ENCODE measurements at regions not wholly inside any gene's neighbourhood (a gene's known extent, or its start where the extent isn't known, plus 50 kb on each side); places are given as distances from the start of the nearest gene placed in this dataset.
A peak's percentile ranks its signal among the peaks of the same experiment; 100 is the strongest.

- Histone ChIP-seq H3K27me3 (ENCODE audit: insufficient read depth, low read length) (no peaks in the 10 kb centered on the region), H3K4me1 (ENCODE audit: insufficient read depth, low read length) (no peaks in the 10 kb centered on the region), H4K20me1 (ENCODE audit: insufficient read depth, low read length) (no peaks in the 10 kb centered on the region), H3K36me3 (ENCODE audit: insufficient read depth, low read length) (no peaks in the 10 kb centered on the region), H2AFZ (ENCODE audit: low read depth, low read length) (no peak overlapping the region), H3K9ac (ENCODE audit: low read length) (no peak overlapping the region), H3K9me3 (ENCODE audit: insufficient read depth, low read depth, low read length) (no peaks in the 10 kb centered on the region), H3K79me2 (ENCODE audit: insufficient read depth, low read length) (no peaks in the 10 kb centered on the region), H3K27ac (ENCODE audit: low read depth, low read length) (no peak overlapping the region), H3K4me2 (ENCODE audit: low read length) (no peak overlapping the region), H3K4me3 (ENCODE audit: insufficient read depth, low read depth, low read length) (no peak overlapping the region)
- DNase-seq (ENCODE audit: low read depth) (no peak), FAIRE-seq (no peak)
- no peaks in the 10 kb centered on the region for H3K9me3 Mint-ChIP-seq (ENCODE audit: unreplicated experiment)
- H3K4me1 Mint-ChIP-seq (ENCODE audit: low read depth, unreplicated experiment): no peaks in the 10 kb centered on the region
- no peak overlapping the region for H3K4me3 Mint-ChIP-seq (ENCODE audit: unreplicated experiment)
- no peaks in the 10 kb centered on the region for H3K36me3 Mint-ChIP-seq (ENCODE audit: low read depth, unreplicated experiment)
- TF ChIP-seq EZH2 (IDR thresholded peaks at IDR 0.05; ENCODE audit: insufficient read depth, low read length): no peak
- TF ChIP-seq, protein P1, sequence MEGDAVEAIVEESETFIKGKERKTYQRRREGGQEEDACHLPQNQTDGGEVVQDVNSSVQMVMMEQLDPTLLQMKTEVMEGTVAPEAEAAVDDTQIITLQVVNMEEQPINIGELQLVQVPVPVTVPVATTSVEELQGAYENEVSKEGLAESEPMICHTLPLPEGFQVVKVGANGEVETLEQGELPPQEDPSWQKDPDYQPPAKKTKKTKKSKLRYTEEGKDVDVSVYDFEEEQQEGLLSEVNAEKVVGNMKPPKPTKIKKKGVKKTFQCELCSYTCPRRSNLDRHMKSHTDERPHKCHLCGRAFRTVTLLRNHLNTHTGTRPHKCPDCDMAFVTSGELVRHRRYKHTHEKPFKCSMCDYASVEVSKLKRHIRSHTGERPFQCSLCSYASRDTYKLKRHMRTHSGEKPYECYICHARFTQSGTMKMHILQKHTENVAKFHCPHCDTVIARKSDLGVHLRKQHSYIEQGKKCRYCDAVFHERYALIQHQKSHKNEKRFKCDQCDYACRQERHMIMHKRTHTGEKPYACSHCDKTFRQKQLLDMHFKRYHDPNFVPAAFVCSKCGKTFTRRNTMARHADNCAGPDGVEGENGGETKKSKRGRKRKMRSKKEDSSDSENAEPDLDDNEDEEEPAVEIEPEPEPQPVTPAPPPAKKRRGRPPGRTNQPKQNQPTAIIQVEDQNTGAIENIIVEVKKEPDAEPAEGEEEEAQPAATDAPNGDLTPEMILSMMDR (IDR thresholded peaks at IDR 0.05; ENCODE audit: insufficient read depth, low read depth, low read length): no peak
- no peak overlapping the region for H3K27ac Mint-ChIP-seq (ENCODE audit: unreplicated experiment)
- H3K27me3 Mint-ChIP-seq (ENCODE audit: low read depth, unreplicated experiment): no peaks in the 10 kb centered on the region
Measured at GRCh38 chr3:162022911-162023310, 526.3 kb downstream of the OTOL1 start.

DNA sequence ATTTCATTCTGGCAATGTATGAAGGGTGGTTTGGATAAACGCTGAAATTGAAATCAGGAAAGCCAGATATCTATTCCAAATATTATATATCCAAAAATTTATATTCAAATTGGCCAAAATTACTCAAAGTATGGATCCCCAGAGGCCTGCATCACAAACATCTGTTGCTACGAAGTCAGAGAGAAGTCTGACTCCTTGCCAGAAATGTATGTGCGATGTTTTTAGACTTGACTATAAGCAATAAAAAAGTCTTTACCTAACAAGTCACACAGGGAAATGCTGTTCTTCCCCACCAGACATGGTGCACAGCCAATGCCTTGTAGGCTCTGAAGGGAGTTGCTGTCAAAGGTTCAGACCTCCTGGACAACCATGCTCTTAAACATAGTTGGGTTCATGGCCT, 533.1 kb downstream of the OTOL1 start:
- H3K36me3 Mint-ChIP-seq (ENCODE audit: low read depth, unreplicated experiment): no peaks in the 10 kb centered on the region

GRCh38 chr3:162034368-162034767, 537.8 kb downstream of the OTOL1 start:
- H3K9ac ChIP-seq (ENCODE audit: low read length): no peak overlapping the region
- no peak overlapping the region for H3K4me3 ChIP-seq (ENCODE audit: insufficient read depth, low read depth, low read length)
- Mint-ChIP-seq H3K27ac (ENCODE audit: unreplicated experiment) (no peak overlapping the region), H3K9me3 (ENCODE audit: unreplicated experiment) (no peaks in the 10 kb centered on the region), H3K27me3 (ENCODE audit: low read depth, unreplicated experiment) (no peaks in the 10 kb centered on the region), H3K4me3 (ENCODE audit: unreplicated experiment) (no peak overlapping the region), H3K4me1 (ENCODE audit: low read depth, unreplicated experiment) (no peaks in the 10 kb centered on the region), H3K36me3 (ENCODE audit: low read depth, unreplicated experiment) (no peaks in the 10 kb centered on the region)
- DNase-seq (ENCODE audit: low read depth) (peak; percentile 67), FAIRE-seq (no peak)
- no peaks in the 10 kb centered on the region for H3K36me3 ChIP-seq (ENCODE audit: insufficient read depth, low read length)
- H3K79me2 ChIP-seq (ENCODE audit: insufficient read depth, low read length): no peaks in the 10 kb centered on the region
- no peaks in the 10 kb centered on the region for H3K27me3 ChIP-seq (ENCODE audit: insufficient read depth, low read length)
- H2AFZ ChIP-seq (ENCODE audit: low read depth, low read length): no peak overlapping the region
- no peaks in the 10 kb centered on the region for H3K4me1 ChIP-seq (ENCODE audit: insufficient read depth, low read length)
- no peak overlapping the region for H3K27ac ChIP-seq (ENCODE audit: low read depth, low read length)
- no peaks in the 10 kb centered on the region for H3K9me3 ChIP-seq (ENCODE audit: insufficient read depth, low read depth, low read length)
- H3K4me2 ChIP-seq (ENCODE audit: low read length): peak overlapping the region; percentile 10
- no peaks in the 10 kb centered on the region for H4K20me1 ChIP-seq (ENCODE audit: insufficient read depth, low read length)
- TF ChIP-seq, protein P1 (IDR thresholded peaks at IDR 0.05; ENCODE audit: insufficient read depth, low read depth, low read length): no peak
- no peak for TF ChIP-seq EZH2 (IDR thresholded peaks at IDR 0.05; ENCODE audit: insufficient read depth, low read length)

More for the DNA sequence above, 533.1 kb downstream of the OTOL1 start:
- Histone ChIP-seq H3K9ac (ENCODE audit: low read length) (no peak overlapping the region), H3K4me1 (ENCODE audit: insufficient read depth, low read length) (no peaks in the 10 kb centered on the region), H4K20me1 (ENCODE audit: insufficient read depth, low read length) (no peaks in the 10 kb centered on the region), H3K9me3 (ENCODE audit: insufficient read depth, low read depth, low read length) (no peaks in the 10 kb centered on the region), H3K4me3 (ENCODE audit: insufficient read depth, low read depth, low read length) (no peak overlapping the region), H3K27ac (ENCODE audit: low read depth, low read length) (no peak overlapping the region), H2AFZ (ENCODE audit: low read depth, low read length) (no peak overlapping the region), H3K4me2 (ENCODE audit: low read length) (no peak overlapping the region), H3K27me3 (ENCODE audit: insufficient read depth, low read length) (no peaks in the 10 kb centered on the region), H3K79me2 (ENCODE audit: insufficient read depth, low read length) (no peaks in the 10 kb centered on the region), H3K36me3 (ENCODE audit: insufficient read depth, low read length) (no peaks in the 10 kb centered on the region)
- H3K4me3 Mint-ChIP-seq (ENCODE audit: unreplicated experiment): no peak overlapping the region
- no peak for TF ChIP-seq EZH2 (IDR thresholded peaks at IDR 0.05; ENCODE audit: insufficient read depth, low read length)
- TF ChIP-seq, protein P1 (IDR thresholded peaks at IDR 0.05; ENCODE audit: insufficient read depth, low read depth, low read length): no peak
- H3K9me3 Mint-ChIP-seq (ENCODE audit: unreplicated experiment): no peaks in the 10 kb centered on the region
- no peaks in the 10 kb centered on the region for H3K27me3 Mint-ChIP-seq (ENCODE audit: low read depth, unreplicated experiment)
- H3K4me1 Mint-ChIP-seq (ENCODE audit: low read depth, unreplicated experiment): no peaks in the 10 kb centered on the region
- H3K27ac Mint-ChIP-seq (ENCODE audit: unreplicated experiment): no peak overlapping the region
- FAIRE-seq: no peak
- DNase-seq (ENCODE audit: low read depth): no peak
